IMR-90 (cell line): ENCODE measurements at regions not wholly inside any gene's neighbourhood (a gene's known extent, or its start where the extent isn't known, plus 50 kb on each side); places are given as distances from the start of the nearest gene placed in this dataset.

Experiments used
- ATAC-seq: fragments of 200-7000 bp; cut with Tn5 transposase; 2 replicates; pipeline ENCODE4 v1.9.1; 2020; ENCODE audit warnings: low read depth, mild to moderate bottlenecking, moderate library complexity
- BruUV-seq: library from RNA; stranded (reverse); fragments of 400-500 nt; replicated peaks from 2 replicates; lab custom pipeline; 2021; lab: Mats Ljungman, UMichigan
- CTCF ChIA-PET: fragments of 300-600 bp; formaldehyde crosslinking; extraction: SDS; loops from one replicate; lab custom pipeline; 2021; ENCODE audit warnings: antibody characterized with exemption; lab: Yijun Ruan, JAX
- POLR2A ChIA-PET: fragments of 300-600 bp; sonication (Branson Sonifier 250); formaldehyde crosslinking; loops from one replicate; lab custom pipeline; 2022; ENCODE audit warnings: antibody characterized with exemption; ENCODE audit not compliant: unreplicated experiment; lab: Charles Lee
- DNase-seq: peaks from one replicate; pipeline ENCODE4 v3.0.0; 2013
- H2AFZ ChIP-seq: replicated peaks from 2 replicates; pipeline ENCODE3; 2013; ENCODE audit warnings: low read length, mild to moderate bottlenecking; ENCODE audit not compliant: poor library complexity
- H2AK5ac ChIP-seq: 2 replicates; pipeline ENCODE4 v1.6.1; 2013; ENCODE audit warnings: low read depth, low read length, inconsistent platforms
- H2AK9ac ChIP-seq: replicated peaks from 2 replicates; pipeline ENCODE3; 2013; ENCODE audit warnings: mild to moderate bottlenecking, low read depth, low read length, moderate library complexity; ENCODE audit not compliant: poor library complexity
- H2BK120ac ChIP-seq: 2 replicates; pipeline ENCODE4 v1.6.1; 2013; ENCODE audit warnings: low read depth, low read length, inconsistent platforms
- H2BK15ac ChIP-seq: 3 replicates; pipeline ENCODE4 v1.6.1; 2013; ENCODE audit warnings: low read depth, low read length, inconsistent platforms
- H2BK20ac ChIP-seq: 2 replicates; pipeline ENCODE4 v1.6.1; 2013; ENCODE audit warnings: low read depth, mild to moderate bottlenecking, inconsistent platforms, low read length, moderate library complexity
- H2BK5ac ChIP-seq: 2 replicates; pipeline ENCODE4 v1.6.1; 2013; ENCODE audit warnings: mild to moderate bottlenecking, low read depth, low read length, inconsistent platforms; ENCODE audit not compliant: poor library complexity, severe bottlenecking
- H3K14ac ChIP-seq: replicated peaks from 2 replicates; pipeline ENCODE4 v1.6.1; 2013; ENCODE audit warnings: low read depth, low read length, inconsistent platforms
- H3K18ac ChIP-seq: 2 replicates; pipeline ENCODE4 v1.6.1; 2013; ENCODE audit warnings: low read depth, low read length, control low read depth
- H3K23ac ChIP-seq: 2 replicates; pipeline ENCODE4 v1.6.1; 2013; ENCODE audit warnings: low read depth, low read length, inconsistent platforms
- H3K27ac ChIP-seq: 2 replicates; pipeline ENCODE4 v1.5.1; 2013; ENCODE audit warnings: mild to moderate bottlenecking, control low read depth, low read length; ENCODE audit not compliant: insufficient read depth
- H3K27me3 ChIP-seq: 2 replicates; pipeline ENCODE4 v1.6.1; 2013; ENCODE audit warnings: low read length; ENCODE audit not compliant: control insufficient read depth, insufficient read depth
- H3K36me3 ChIP-seq: 2 replicates; pipeline ENCODE4 v1.6.1; 2013; ENCODE audit warnings: low read length, mixed read lengths; ENCODE audit not compliant: control insufficient read depth, insufficient read depth
- H3K4ac ChIP-seq: 2 replicates; pipeline ENCODE4 v1.6.1; 2013; ENCODE audit warnings: low read depth, low read length, inconsistent platforms
- H3K4me1 ChIP-seq: 2 replicates; pipeline ENCODE4 v1.6.1; 2013; ENCODE audit warnings: low read length, mixed read lengths; ENCODE audit not compliant: control insufficient read depth, insufficient read depth
- H3K4me2 ChIP-seq: 2 replicates; pipeline ENCODE4 v1.6.1; 2013; ENCODE audit warnings: low read depth, mild to moderate bottlenecking, control low read depth, low read length, moderate library complexity
- H3K4me3 ChIP-seq: 2 replicates; pipeline ENCODE4 v1.5.1; 2013; ENCODE audit warnings: low read depth, mild to moderate bottlenecking, control low read depth, low read length, moderate library complexity; ENCODE audit not compliant: insufficient read depth
- H3K56ac ChIP-seq: 2 replicates; pipeline ENCODE4 v1.6.1; 2013; ENCODE audit warnings: low read length, inconsistent platforms; ENCODE audit not compliant: insufficient read depth; ENCODE audit errors: extremely low read depth
- H3K79me1 ChIP-seq, 2 experiments: 2 replicates each; pipeline ENCODE4 v1.6.1; 2013; ENCODE audit warnings: low read length in 2 of 2, inconsistent platforms in 1 of 2, low read depth in 1 of 2
- H3K9ac ChIP-seq: 2 replicates; pipeline ENCODE4 v1.6.1; 2013; ENCODE audit warnings: low read depth, low read length, control low read depth
- H3K9me1 ChIP-seq: 2 replicates; pipeline ENCODE4 v1.6.1; 2013; ENCODE audit warnings: low read length, inconsistent platforms; ENCODE audit not compliant: insufficient read depth
- H3K9me3 ChIP-seq: 2 replicates; pipeline ENCODE4 v1.6.1; 2013; ENCODE audit warnings: low read length; ENCODE audit not compliant: control insufficient read depth, insufficient read depth
- H4K20me1 ChIP-seq: 2 replicates; pipeline ENCODE4 v1.6.1; 2013; ENCODE audit warnings: low read length, inconsistent platforms; ENCODE audit not compliant: insufficient read depth
- H4K5ac ChIP-seq: 2 replicates; pipeline ENCODE4 v1.6.1; 2013; ENCODE audit warnings: mild to moderate bottlenecking, low read depth, low read length, control low read depth
- H4K8ac ChIP-seq, 2 experiments: 2 replicates each; pipeline ENCODE4 v1.6.1; 2013; ENCODE audit warnings: low read depth in 2 of 2, low read length in 2 of 2, control low read depth in 1 of 2, inconsistent platforms in 1 of 2
- H4K91ac ChIP-seq: 2 replicates; pipeline ENCODE4 v1.6.1; 2013; ENCODE audit warnings: low read depth, low read length, inconsistent platforms; ENCODE audit not compliant: insufficient read depth
- BHLHE40 ChIP-seq: fragments of 150-350 bp; IDR thresholded peaks from 2 replicates; pipeline ENCODE4 v1.6.1; 2016; ENCODE audit warnings: mild to moderate bottlenecking, low read depth, low read length
- CEBPB ChIP-seq: IDR thresholded peaks from 2 replicates; pipeline ENCODE4 v1.6.1; 2012; ENCODE audit warnings: low read depth, low read length, improper control_type of control experiment
- CHD1 ChIP-seq: IDR thresholded peaks from 2 replicates; pipeline ENCODE4 v1.6.1; 2012; ENCODE audit warnings: low read depth, low read length, improper control_type of control experiment
- CTCF ChIP-seq: conservative IDR thresholded peaks from 2 replicates; pipeline ENCODE4 v1.5.1; 2012; ENCODE audit warnings: mild to moderate bottlenecking, low read depth, low read length, improper control_type of control experiment
- ELK1 ChIP-seq: fragments of 150-350 bp; IDR thresholded peaks from 2 replicates; pipeline ENCODE4 v1.6.1; 2016; ENCODE audit warnings: low read depth, mild to moderate bottlenecking, low read length, moderate library complexity, borderline replicate concordance
- FOS ChIP-seq: fragments of 150-350 bp; IDR thresholded peaks from 2 replicates; pipeline ENCODE4 v1.6.1; 2016; ENCODE audit warnings: low read depth, low read length
- MAFK ChIP-seq: IDR thresholded peaks from 2 replicates; pipeline ENCODE4 v1.6.1; 2012; ENCODE audit warnings: low read depth, low read length, improper control_type of control experiment
- MAZ ChIP-seq: IDR thresholded peaks from 2 replicates; pipeline ENCODE4 v1.6.1; 2012; ENCODE audit warnings: low read depth, mild to moderate bottlenecking, low read length, improper control_type of control experiment, moderate library complexity, borderline replicate concordance
- MXI1 ChIP-seq: IDR thresholded peaks from 2 replicates; pipeline ENCODE4 v1.6.1; 2012; ENCODE audit warnings: low read depth, mild to moderate bottlenecking, low read length, moderate library complexity, borderline replicate concordance
- NFE2L2 ChIP-seq: fragments of 150-350 bp; IDR thresholded peaks from 2 replicates; pipeline ENCODE4 v1.6.1; 2016; ENCODE audit warnings: low read depth, mild to moderate bottlenecking, low read length
- POLR2A ChIP-seq: IDR thresholded peaks from 2 replicates; pipeline ENCODE4 v1.6.1; 2012; ENCODE audit warnings: mild to moderate bottlenecking, low read depth, low read length
- RAD21 ChIP-seq: IDR thresholded peaks from 2 replicates; pipeline ENCODE4 v1.6.1; 2012; ENCODE audit warnings: low read length, improper control_type of control experiment
- RCOR1 ChIP-seq: IDR thresholded peaks from 2 replicates; pipeline ENCODE4 v1.6.1; 2012; ENCODE audit warnings: mild to moderate bottlenecking, low read length, improper control_type of control experiment; ENCODE audit not compliant: insufficient replicate concordance
- SMC3 ChIP-seq: fragments of 150-350 bp; IDR thresholded peaks from 2 replicates; pipeline ENCODE4 v1.6.1; 2016; ENCODE audit warnings: low read depth, mild to moderate bottlenecking, antibody characterized with exemption, low read length, moderate library complexity
- USF2 ChIP-seq: fragments of 150-350 bp; IDR thresholded peaks from 2 replicates; pipeline ENCODE4 v1.6.1; 2017; ENCODE audit warnings: mild to moderate bottlenecking, antibody characterized with exemption, low read length, low read depth
- WGBS, 2 experiments: methylation state at CpG; one replicate each; pipeline versions ENCODE4 v1.1.5 to v1.1.7; 2013; ENCODE audit warnings: missing lambda C conversion rate in 2 of 2; ENCODE audit not compliant: insufficient read length in 1 of 2; ENCODE audit errors: extremely low coverage in 2 of 2; 5-methylcytosine and 5-hydroxymethylcytosine counted together
- dilution Hi-C: fragments of 300-500 bp; cut with HindIII; formaldehyde crosslinking; loops from one replicate; pipeline ENCODE4 v1.14.3; 2018; ENCODE audit warnings: low sequenced_read_pairs; ENCODE audit not compliant: unreplicated experiment
- in situ Hi-C: fragments of 300-500 bp; cut with MboI; formaldehyde crosslinking; loops from 3 replicates; pipeline ENCODE4 v1.14.3; 2019; ENCODE audit warnings: low sequenced_read_pairs, inconsistent platforms, mixed read lengths
- intact Hi-C: fragments of 100-400 bp; cut with micrococcal nuclease; formaldehyde crosslinking; loops from 2 replicates; pipeline ENCODE4 v1.10.0; 2022

- H3K79me1 ChIP-seq = no peaks in the 10 kb centered on the region
- no peak overlapping the region for H2BK5ac ChIP-seq
- no peak overlapping the region for H3K56ac ChIP-seq
- DNase-seq (no peak), ATAC-seq (no peak)
- no peaks in the 10 kb centered on the region for H3K4me1 ChIP-seq
- dilution Hi-C loops (no loop called here), intact Hi-C loops (no loop called here), in situ Hi-C loops (no loop called here)
- no peak overlapping the region for H3K4me3 ChIP-seq
- no peak overlapping the region for H3K4me2 ChIP-seq
- no peak overlapping the region for H3K18ac ChIP-seq
- no peak overlapping the region for H3K14ac ChIP-seq
- no peak overlapping the region for H2AK9ac ChIP-seq
- no TSS peak for BruUV-seq
- H4K20me1 ChIP-seq = no peaks in the 10 kb centered on the region
- no peak overlapping the region for H3K4ac ChIP-seq
- no peak overlapping the region for H2AK5ac ChIP-seq
- no peak overlapping the region for H3K27ac ChIP-seq
- H3K27me3 ChIP-seq = peaks cover 7% of the 10 kb centered on the region; the same call in 1 of the 2 replicates
- CTCF ChIA-PET = interaction anchor here (0.6 kb wide), 1 partner anchor 77 kb away, joined by 3 read pairs; no protein-coding TSS in a partner anchor
- no peak overlapping the region for H4K91ac ChIP-seq
- no peaks in the 10 kb centered on the region for H3K9me1 ChIP-seq
- no peak overlapping the region for H2AFZ ChIP-seq
- no peaks in the 10 kb centered on the region for H3K36me3 ChIP-seq
- POLR2A ChIA-PET = no interaction called here
- 48% methylated on average over 4 of the region's 16 CpGs; no CpG with 5 or more reads in 1 of the 2 experiments for WGBS, 2 experiments
- H3K23ac ChIP-seq = no peak overlapping the region
- H2BK120ac ChIP-seq = no peak overlapping the region
- H2BK20ac ChIP-seq = no peak overlapping the region
- H4K8ac ChIP-seq = no peak overlapping the region
- no peak overlapping the region for H2BK15ac ChIP-seq
- H3K9me3 ChIP-seq = no peaks in the 10 kb centered on the region
- no peak for TF ChIP-seq CTCF
- TF ChIP-seq CHD1 = no peak
- no peak for TF ChIP-seq POLR2A
- no peak for TF ChIP-seq MXI1
- no peak for TF ChIP-seq MAZ
- no peak for TF ChIP-seq RAD21
- no peak for TF ChIP-seq BHLHE40
- TF ChIP-seq CEBPB = no peak
- TF ChIP-seq USF2 = no peak
- TF ChIP-seq ELK1 = no peak
- TF ChIP-seq MAFK = no peak
- TF ChIP-seq SMC3 = no peak
- no peak for TF ChIP-seq RCOR1
- TF ChIP-seq FOS = no peak
- TF ChIP-seq NFE2L2 = no peak
- no peak overlapping the region for H3K9ac ChIP-seq
- no peak overlapping the region for H4K5ac ChIP-seq
These were observed 176.3 kb upstream of the BMPER start for GRCh38 chr7:33728873-33729551.
